Occipital lobe (tissue), 1 donor: ENCODE measurements at regions not wholly inside any gene's neighbourhood (a gene's known extent, or its start where the extent isn't known, plus 50 kb on each side); places are given as distances from the start of the nearest gene placed in this dataset.
"Not testable (repeated sequence)": the region's sequence is repeated elsewhere in the genome, so short reads cannot be mapped to it uniquely, and the experiment has no call there.

ENCODE experiments used
- DNase-seq: peaks from one replicate; lab custom pipeline; 2025; lab: John Stamatoyannopoulos, UW

- DNase-seq: no peak
Observed at GRCh38 chr2:161055289-161055688, 104.9 kb upstream of the TANK start.

- no peak for DNase-seq
Observed at GRCh38 chr2:161059388-161059787, 100.8 kb upstream of the TANK start.

- no peak for DNase-seq
Observed at GRCh38 chr2:161061786-161062185, 98.4 kb upstream of the TANK start.

- peak; percentile 67 for DNase-seq
Observed at GRCh38 chr2:161063157-161063945, 96.9 kb upstream of the TANK start.

- no peak for DNase-seq
Observed at GRCh38 chr2:161063946-161064306, 96.3 kb upstream of the TANK start.

GRCh38 chr2:161067846-161068350 lies 92.3 kb upstream of the TANK start:
- DNase-seq: no peak

GRCh38 chr2:161068670-161069069 lies 91.6 kb upstream of the TANK start:
- no peak for DNase-seq

GRCh38 chr2:161070693-161071479 lies 89.3 kb upstream of the TANK start:
- no peak for DNase-seq

GRCh38 chr2:161072436-161072835 lies 87.8 kb upstream of the TANK start:
- not testable (repeated sequence) for DNase-seq

- no peak for DNase-seq
Observed at GRCh38 chr2:161075701-161076100, 84.5 kb upstream of the TANK start.

GRCh38 chr2:161076936-161077335 lies 83.3 kb upstream of the TANK start:
- DNase-seq: no peak

- no peak for DNase-seq
Observed at GRCh38 chr2:161077367-161078210, 82.6 kb upstream of the TANK start.

GRCh38 chr2:161078211-161078539 lies 82.1 kb upstream of the TANK start:
- DNase-seq: no peak

GRCh38 chr2:161085149-161085548 lies 75.1 kb upstream of the TANK start:
- DNase-seq: no peak

- no peak for DNase-seq
Observed at GRCh38 chr2:161088658-161089350, 71.4 kb upstream of the TANK start.

GRCh38 chr2:161090411-161090810 lies 69.8 kb upstream of the TANK start:
- DNase-seq: no peak

GRCh38 chr2:161095314-161095713 lies 64.9 kb upstream of the TANK start:
- DNase-seq: no peak

GRCh38 chr2:161096336-161096735 lies 63.9 kb upstream of the TANK start:
- no peak for DNase-seq

- DNase-seq: no peak
Observed at GRCh38 chr2:161097157-161097556, 63.1 kb upstream of the TANK start.

- no peak for DNase-seq
Observed at GRCh38 chr2:161100211-161100895, 59.9 kb upstream of the TANK start.

GRCh38 chr2:161101406-161101805 lies 58.8 kb upstream of the TANK start:
- no peak for DNase-seq
